ENCODE measurements at regions not wholly inside any gene's neighbourhood (a gene's known extent, or its start where the extent isn't known, plus 50 kb on each side); places are given as distances from the start of the nearest gene placed in this dataset.

GRCh38 chr9:32265037-32265436, 119.4 kb upstream of the ACO1 start:
- no peak overlapping the region for H2AFZ ChIP-seq (ENCODE audit: control insufficient read depth, low read depth, low read length)
- no peak overlapping the region for H3K4me3 ChIP-seq
- no peak overlapping the region for H3K27ac ChIP-seq (ENCODE audit: control insufficient read depth, insufficient read depth)
- H4K20me1 ChIP-seq (ENCODE audit: control insufficient read depth, insufficient read depth) = no peaks in the 10 kb centered on the region
- no TSS peak for BruUV-seq (replicated peaks)
- no peaks in the 10 kb centered on the region for H3K36me3 ChIP-seq (ENCODE audit: control insufficient read depth in 2 of 2, insufficient read depth in 2 of 2, low read length in 1 of 2)
- FAIRE-seq = no peak
- no peak for TF ChIP-seq ZBTB33 (IDR thresholded peaks at IDR 0.05)
- no peak for TF ChIP-seq GATAD2B (conservative IDR thresholded peaks at IDR 0.05; ENCODE audit: low read depth)
- no peak for TF ChIP-seq MXI1 (IDR thresholded peaks at IDR 0.05; ENCODE audit: low read depth, low read length)
- no peak for TF ChIP-seq ZNF217 (IDR thresholded peaks at IDR 0.05)
- no peak for TF ChIP-seq NBN (IDR thresholded peaks at IDR 0.05)
- TF ChIP-seq TBL1XR1 (IDR thresholded peaks at IDR 0.05; ENCODE audit: low read depth, low read length) = no peak
- TF ChIP-seq MEF2B (IDR thresholded peaks at IDR 0.05; ENCODE audit: partially characterized antibody, poor library complexity, severe bottlenecking) = no peak
- TF ChIP-seq POLR2AphosphoS5 (IDR thresholded peaks at IDR 0.05; ENCODE audit: low read length) = no peak
- no peak for TF ChIP-seq CBX3 (IDR thresholded peaks at IDR 0.05; ENCODE audit: borderline replicate concordance, low read depth)
- no peak for TF ChIP-seq SUPT20H (IDR thresholded peaks at IDR 0.05; ENCODE audit: borderline replicate concordance, control insufficient read depth, low read depth, low read length)
- TF ChIP-seq JUNB (IDR thresholded peaks at IDR 0.05) = no peak
- no peak for TF ChIP-seq ESRRA (IDR thresholded peaks at IDR 0.05; ENCODE audit: low read length)
- no peak for TF ChIP-seq ZNF384 (IDR thresholded peaks at IDR 0.05; ENCODE audit: borderline replicate concordance, low read depth, low read length)
- no peak for TF ChIP-seq SREBF1 (IDR thresholded peaks at IDR 0.05; ENCODE audit: low read length)
- TF ChIP-seq ATF3 (IDR thresholded peaks at IDR 0.05; ENCODE audit: borderline replicate concordance, extremely low read depth, low read depth, low read length) = no peak
- TF ChIP-seq, protein P1, sequence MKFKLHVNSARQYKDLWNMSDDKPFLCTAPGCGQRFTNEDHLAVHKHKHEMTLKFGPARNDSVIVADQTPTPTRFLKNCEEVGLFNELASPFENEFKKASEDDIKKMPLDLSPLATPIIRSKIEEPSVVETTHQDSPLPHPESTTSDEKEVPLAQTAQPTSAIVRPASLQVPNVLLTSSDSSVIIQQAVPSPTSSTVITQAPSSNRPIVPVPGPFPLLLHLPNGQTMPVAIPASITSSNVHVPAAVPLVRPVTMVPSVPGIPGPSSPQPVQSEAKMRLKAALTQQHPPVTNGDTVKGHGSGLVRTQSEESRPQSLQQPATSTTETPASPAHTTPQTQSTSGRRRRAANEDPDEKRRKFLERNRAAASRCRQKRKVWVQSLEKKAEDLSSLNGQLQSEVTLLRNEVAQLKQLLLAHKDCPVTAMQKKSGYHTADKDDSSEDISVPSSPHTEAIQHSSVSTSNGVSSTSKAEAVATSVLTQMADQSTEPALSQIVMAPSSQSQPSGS (IDR thresholded peaks at IDR 0.05; ENCODE audit: low read length) = no peak
- no peak for TF ChIP-seq MYC (IDR thresholded peaks at IDR 0.05; ENCODE audit: insufficient read depth, insufficient read length, insufficient replicate concordance, low read length, severe bottlenecking)
- H3K9ac ChIP-seq (ENCODE audit: control insufficient read depth, insufficient read depth, low read length) = no peak overlapping the region
- no peaks in the 10 kb centered on the region for H3K27me3 ChIP-seq (replicated peaks in 1 of 2; ENCODE audit: control insufficient read depth in 2 of 2, insufficient read depth in 2 of 2, low read length in 1 of 2)
- 67% methylated on average over 3 of the region's 3 CpGs for WGBS (ENCODE audit: insufficient coverage, insufficient replicate concordance, low lambda C conversion rate, missing lambda C conversion rate)
- POLR2A ChIA-PET = no interaction called here
- SMC1A ChIA-PET (ENCODE audit: uncharacterized antibody, unreplicated experiment) = no interaction called here
- CTCF ChIA-PET = no interaction called here
- no peaks in the 10 kb centered on the region for H3K9me3 ChIP-seq (replicated peaks; ENCODE audit: control insufficient read depth, insufficient read depth, low read length)
- no peaks in the 10 kb centered on the region for H3K4me1 ChIP-seq (ENCODE audit: control insufficient read depth, insufficient read depth, low read length)
- ATAC-seq = no peak
- H3K79me2 ChIP-seq (ENCODE audit: control insufficient read depth, insufficient read depth, low read length) = no peaks in the 10 kb centered on the region
- intact Hi-C loops (cut with micrococcal nuclease; ENCODE audit: unreplicated experiment) = no loop called here
- in situ Hi-C loops (cut with MboI) = no loop called here
- DNase-seq (ENCODE audit: low read depth, low spot score) = no peak
- H3K4me2 ChIP-seq (ENCODE audit: control insufficient read depth, insufficient read depth) = no peak overlapping the region
- RAD21 ChIA-PET (ENCODE audit: unreplicated experiment) = no interaction called here
